ENCODE measurements at regions not wholly inside any gene's neighbourhood (a gene's known extent, or its start where the extent isn't known, plus 50 kb on each side); places are given as distances from the start of the nearest gene placed in this dataset.
"Not testable (repeated sequence)": the region's sequence is repeated elsewhere in the genome, so short reads cannot be mapped to it uniquely, and the experiment has no call there.

DNA sequence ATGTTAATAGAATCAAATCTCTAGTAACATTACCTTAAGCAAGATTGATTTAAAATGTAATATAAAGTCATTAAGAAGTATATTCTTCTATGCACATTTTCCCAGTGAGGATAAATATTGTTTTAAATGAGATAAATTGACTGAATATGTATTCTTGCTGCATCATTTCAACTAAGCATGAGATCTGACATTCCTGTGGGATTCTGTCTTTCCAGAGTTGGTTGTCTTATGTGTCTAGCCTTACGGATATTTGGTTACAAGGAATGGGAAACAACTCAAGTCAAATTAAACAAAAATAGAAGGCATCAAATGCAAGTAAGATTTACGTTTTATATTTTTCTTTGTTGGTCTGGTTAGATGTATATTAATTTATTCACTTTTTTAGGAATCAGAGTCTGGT, 287.5 kb downstream of the PTGER3 start:
- no peak for DNase-seq

- DNase-seq = no peak
These were observed 285.2 kb downstream of the PTGER3 start for GRCh38 chr1:70762386-70762785.

- no peak for DNase-seq
These were observed 282.9 kb downstream of the PTGER3 start for GRCh38 chr1:70764747-70765146.

GRCh38 chr1:70767377-70767776, 280.2 kb downstream of the PTGER3 start:
- DNase-seq = no peak

GRCh38 chr1:70768216-70768615, 279.4 kb downstream of the PTGER3 start:
- no peak for DNase-seq

DNA sequence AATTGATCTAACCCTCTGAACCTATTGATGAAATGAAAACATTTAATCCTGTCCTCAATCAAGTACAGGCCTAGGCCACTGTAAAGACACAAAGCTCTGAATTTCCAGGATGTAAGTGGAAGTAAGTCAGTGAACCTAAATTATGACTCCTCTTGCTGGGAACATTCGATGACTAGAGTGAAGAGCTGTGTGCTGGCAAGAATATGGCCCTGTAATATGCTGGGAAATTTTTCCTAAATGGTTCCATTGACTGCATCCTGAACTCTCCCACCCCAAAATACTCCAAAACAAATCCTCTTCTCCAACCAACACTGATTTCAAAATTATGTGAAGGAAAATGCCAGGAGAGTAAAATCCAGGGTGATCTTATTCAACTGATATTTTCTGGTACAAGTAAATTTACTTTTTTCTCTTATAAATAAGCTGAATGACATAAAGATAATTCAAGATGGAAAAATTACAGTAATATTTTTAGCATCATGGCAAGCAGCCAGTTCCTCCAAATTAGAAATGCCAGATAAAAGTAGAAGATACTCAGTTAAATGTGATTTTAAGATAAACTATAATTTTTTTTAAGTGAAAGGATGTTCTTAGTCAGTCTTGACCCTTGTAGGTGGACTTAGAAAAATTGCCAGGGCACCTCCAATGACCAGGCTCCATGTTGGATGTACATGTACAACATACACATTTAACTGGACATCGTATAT, 269.4 kb downstream of the PTGER3 start:
- DNase-seq = no peak

GRCh38 chr1:70778934-70779333, 268.7 kb downstream of the PTGER3 start:
- DNase-seq = no peak

DNA sequence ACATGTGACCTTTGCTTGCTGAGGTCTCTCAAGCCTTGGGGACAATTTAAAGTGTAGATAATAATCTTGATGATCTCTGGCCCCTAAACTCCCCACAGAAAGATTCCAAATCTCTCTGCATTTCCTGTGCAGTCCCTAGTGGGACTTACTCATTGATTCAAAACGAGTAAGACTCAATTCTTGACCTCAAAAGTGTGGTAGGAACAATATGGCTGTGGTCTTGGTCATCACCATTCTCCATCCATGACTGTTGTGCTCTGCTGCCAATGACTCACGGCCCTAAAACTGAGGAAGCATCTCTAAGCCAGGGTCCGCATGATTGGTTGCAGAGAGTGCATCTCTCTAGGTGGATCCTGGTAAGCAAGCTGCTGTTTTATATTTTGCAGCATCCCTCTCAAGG, 268.0 kb downstream of the PTGER3 start:
- no peak for DNase-seq

DNA sequence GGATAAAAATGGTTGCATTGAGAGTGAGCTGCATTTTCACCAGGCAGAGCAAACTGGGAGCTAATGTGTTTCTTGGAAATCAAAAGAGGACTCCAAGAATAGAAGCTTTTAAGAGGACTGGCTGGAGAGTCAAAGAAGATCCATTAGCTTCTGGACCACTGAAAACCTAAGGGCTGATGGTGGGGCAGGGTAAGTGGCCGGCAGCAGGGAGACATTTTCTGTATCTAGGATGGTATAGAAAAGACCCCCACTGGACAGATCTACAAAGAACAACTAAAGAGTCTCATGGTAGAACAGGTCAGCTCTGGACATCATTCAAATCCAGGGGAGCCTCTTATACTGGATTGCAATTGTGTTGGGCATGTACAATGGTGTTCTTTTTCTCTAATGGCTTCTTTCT, 262.3 kb downstream of the PTGER3 start:
- DNase-seq = no peak

- no peak for DNase-seq
These were observed 257.2 kb downstream of the PTGER3 start for GRCh38 chr1:70790232-70790923.

DNA sequence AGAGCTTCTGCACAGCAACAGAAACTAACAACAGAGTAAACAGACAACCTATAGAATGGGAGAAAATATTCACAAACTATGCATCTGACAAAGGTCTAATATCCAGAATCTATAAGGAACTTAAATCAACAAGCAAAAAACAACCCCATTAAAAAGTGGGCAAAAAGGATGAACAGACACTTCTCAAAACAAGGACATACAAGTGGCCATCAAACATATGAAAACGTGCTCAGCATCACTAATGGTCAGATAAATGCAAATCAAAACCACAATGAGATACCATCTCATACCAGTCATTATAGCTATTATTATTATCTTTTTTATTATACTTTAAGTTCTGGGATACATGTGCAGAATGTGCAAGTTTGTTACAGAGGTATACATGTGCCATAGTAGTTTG, 252.6 kb downstream of the PTGER3 start:
- not testable (repeated sequence) for DNase-seq

- not testable (repeated sequence) for DNase-seq
These were observed 251.3 kb downstream of the PTGER3 start for GRCh38 chr1:70796298-70796697.

DNA sequence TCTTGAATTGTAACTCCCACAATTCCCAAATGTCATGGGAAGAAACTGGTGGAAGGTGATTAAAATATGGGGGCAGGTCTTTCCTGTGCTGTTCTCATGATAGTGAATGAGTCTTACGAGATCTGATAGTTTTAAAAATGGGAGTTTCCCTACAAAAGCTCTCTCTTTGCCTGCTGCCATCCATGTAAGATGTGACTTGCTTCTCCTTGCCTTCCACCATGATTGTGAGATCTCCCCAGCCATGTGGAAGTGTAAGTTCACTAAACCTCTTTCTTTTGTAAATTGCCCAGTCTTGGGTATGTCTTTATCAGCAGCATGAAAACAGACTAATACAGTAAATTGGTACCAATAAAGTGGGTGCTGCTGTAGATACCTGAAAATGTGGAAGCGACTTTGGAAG, 245.0 kb downstream of the PTGER3 start:
- DNase-seq = not testable (repeated sequence)

GRCh38 chr1:70805641-70806040, 242.0 kb downstream of the PTGER3 start:
- no peak for DNase-seq

DNA sequence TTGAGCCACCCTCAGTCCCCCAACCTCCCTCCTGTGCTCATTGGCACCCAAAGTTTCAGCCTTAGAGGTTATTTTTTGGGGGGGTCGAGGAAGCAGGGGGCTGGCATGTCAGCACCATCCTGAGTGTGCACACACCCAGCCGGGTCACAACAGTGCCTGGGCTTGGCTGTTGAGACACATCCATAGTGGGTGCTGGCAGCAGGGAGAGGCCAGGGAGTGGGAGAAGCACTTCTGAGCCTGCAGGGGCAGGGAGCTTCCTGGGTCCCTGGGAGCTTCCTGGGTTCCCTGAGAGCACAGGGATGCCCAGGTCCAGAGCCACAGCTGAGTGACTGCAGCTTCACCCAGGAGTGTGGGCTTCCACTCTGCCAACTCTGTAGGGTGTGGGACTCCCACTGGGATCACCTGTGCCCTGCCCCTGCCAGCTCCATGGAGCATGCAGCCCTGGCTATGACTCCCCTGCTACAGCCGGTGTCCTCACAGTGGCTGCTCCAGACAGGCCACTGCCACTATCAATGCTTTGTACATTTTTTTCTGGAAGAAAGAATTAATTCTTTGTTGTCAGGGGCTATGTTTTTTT, 240.4 kb downstream of the PTGER3 start:
- no peak for DNase-seq

DNA sequence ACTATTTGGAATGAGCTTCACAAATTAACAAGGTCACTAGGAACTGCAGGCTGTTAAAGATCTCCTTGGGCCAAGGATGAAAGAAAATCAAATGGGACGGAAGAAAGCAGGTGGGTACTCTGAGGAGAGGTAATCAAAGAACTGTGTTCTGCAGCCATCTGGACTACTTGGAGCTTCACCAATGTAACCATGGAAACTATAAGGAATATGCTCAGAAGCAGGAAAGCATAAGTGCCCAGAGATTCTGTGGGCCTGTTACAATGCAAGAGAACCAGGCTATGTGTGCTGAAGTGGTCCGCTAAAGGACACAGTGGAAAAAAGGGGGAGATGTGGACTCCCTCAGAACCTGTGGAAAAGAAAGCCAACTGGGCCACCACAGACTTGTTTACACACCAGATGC, 238.5 kb downstream of the PTGER3 start:
- DNase-seq = no peak

DNA sequence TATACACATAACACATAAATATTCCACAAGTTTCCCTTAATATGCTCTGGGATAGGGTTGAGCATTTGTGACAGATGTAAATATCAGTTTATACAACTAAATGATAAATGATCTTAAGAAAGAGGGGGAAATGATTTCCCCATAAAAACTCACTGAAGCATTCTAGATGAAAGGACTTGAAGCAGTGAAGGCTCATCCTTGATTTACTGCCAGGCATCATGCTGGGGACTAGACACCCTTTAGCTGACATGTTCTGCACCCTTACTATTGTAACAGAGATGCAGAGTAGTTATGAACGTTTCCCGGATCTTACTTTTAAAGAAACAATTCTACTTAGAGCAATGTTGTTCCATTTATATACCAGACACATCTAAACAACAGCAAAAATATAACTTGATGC, 235.8 kb downstream of the PTGER3 start:
- no peak for DNase-seq

GRCh38 chr1:70812442-70813109, 235.0 kb downstream of the PTGER3 start:
- no peak for DNase-seq

- no peak for DNase-seq
These were observed 229.2 kb downstream of the PTGER3 start for GRCh38 chr1:70818401-70818800.

GRCh38 chr1:70819231-70819630, 228.4 kb downstream of the PTGER3 start:
- DNase-seq = no peak

DNA sequence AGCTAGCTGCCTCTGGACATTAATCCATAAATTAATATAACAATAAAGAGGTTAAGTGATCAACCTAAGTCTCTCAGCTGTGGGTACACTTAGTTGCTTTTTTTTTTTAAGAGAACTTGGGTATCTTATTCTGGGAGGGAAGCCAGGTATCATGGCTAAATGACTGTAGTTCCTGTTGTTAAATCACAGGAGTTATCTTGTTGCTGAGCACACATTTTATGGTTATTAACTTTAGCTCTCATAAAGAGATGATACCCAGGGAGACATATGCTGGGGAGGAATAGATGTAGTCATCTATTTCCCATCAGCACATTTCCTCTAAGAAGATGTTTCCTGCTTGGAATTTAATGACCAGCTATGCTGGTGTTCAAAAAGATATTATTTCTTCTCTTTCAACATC, 227.8 kb downstream of the PTGER3 start:
- DNase-seq = no peak

- no peak for DNase-seq
These were observed 227.2 kb downstream of the PTGER3 start for GRCh38 chr1:70820396-70820795.

DNA sequence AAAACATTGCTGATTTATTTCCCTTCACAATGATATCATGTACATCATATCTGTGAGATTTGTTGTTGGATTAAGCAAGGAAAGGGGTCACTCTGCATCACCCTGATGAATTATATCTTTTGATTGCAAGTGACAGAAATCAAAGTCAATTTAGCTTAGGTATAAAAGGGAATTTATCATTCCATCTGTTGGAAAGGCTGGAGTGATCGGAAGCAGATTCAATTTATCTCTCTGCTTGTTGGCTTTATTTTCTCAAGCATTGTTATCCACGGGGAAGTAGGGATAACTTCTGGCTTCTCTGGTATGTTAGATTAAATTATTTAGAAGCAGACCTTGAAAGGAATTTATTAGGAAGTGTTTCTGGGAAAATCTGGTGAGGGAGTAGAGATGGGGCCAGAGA, 226.6 kb downstream of the PTGER3 start:
- no peak for DNase-seq

DNA sequence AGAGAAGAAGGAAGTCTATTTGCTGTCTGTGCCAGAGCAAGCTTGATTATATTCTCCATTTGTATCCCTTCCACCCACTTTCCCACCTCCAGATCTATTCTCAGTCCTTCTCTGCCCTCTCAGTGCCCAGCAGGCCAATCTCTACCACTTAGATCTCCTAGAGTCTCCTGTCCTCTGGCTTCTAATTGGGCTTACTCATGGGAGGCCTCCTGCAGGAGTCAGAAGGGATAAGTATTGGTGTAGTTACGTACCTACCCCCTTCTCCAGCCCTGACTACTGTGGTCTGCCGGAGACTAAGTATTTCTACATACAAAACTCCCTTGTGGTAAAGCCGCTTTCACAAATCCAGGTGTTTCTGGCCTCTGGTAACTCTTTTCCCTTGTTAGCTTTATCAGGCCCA, 221.2 kb downstream of the PTGER3 start:
- no peak for DNase-seq
